ENCODE measurements at regions not wholly inside any gene's neighbourhood (a gene's known extent, or its start where the extent isn't known, plus 50 kb on each side); places are given as distances from the start of the nearest gene placed in this dataset.

DNA sequence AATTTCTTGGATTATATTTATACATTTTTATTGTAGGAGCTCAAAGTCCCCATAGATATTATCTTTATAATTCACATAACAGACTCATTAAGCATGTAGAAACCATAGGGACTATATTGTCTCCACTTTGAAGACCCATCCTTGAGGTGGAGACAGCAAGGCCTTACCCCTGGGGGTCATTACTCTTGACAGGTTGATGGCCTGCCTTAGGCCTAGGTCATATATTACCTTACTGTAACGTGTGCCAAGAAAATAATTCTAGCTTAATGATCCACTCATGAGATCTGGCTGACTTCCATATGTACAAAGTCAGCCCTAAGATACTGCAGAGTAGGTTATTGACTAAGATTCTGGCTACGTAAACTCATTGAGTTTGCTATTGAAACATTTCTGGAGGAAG is 65.4 kb upstream of the GLS start (continued):
- no peak for TF ChIP-seq IKZF2 (IDR thresholded peaks at IDR 0.05)
- TF ChIP-seq, protein P1, sequence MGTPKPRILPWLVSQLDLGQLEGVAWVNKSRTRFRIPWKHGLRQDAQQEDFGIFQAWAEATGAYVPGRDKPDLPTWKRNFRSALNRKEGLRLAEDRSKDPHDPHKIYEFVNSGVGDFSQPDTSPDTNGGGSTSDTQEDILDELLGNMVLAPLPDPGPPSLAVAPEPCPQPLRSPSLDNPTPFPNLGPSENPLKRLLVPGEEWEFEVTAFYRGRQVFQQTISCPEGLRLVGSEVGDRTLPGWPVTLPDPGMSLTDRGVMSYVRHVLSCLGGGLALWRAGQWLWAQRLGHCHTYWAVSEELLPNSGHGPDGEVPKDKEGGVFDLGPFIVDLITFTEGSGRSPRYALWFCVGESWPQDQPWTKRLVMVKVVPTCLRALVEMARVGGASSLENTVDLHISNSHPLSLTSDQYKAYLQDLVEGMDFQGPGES (IDR thresholded peaks at IDR 0.05): no peak

GRCh38 chr2:190817082-190817481 is 63.5 kb upstream of the GLS start:
- POLR2A ChIA-PET: no interaction called here
- BruUV-seq (replicated peaks): no TSS peak
- intact Hi-C loops (cut with micrococcal nuclease; ENCODE audit: unreplicated experiment) (no loop called here), in situ Hi-C loops (cut with MboI) (no loop called here)
- no peaks in the 10 kb centered on the region for H4K20me1 ChIP-seq (ENCODE audit: control insufficient read depth, insufficient read depth)
- RAD21 ChIA-PET (ENCODE audit: unreplicated experiment): no interaction called here
- H3K27me3 ChIP-seq (replicated peaks in 1 of 2; ENCODE audit: control insufficient read depth in 2 of 2, insufficient read depth in 2 of 2, low read length in 1 of 2): no peaks in the 10 kb centered on the region; a peak in 1 of 4 replicates
- CTCF ChIA-PET: interaction anchor here (0.9 to 1.3 kb wide), 3 partner anchors 12 to 728 kb away, joined by 3 to 5 read pairs (median 3); no protein-coding TSS in a partner anchor
- no peak overlapping the region for H2AFZ ChIP-seq (ENCODE audit: control insufficient read depth, low read depth, low read length)
- H3K4me3 ChIP-seq: no peak overlapping the region
- no peaks in the 10 kb centered on the region for H3K4me1 ChIP-seq (ENCODE audit: control insufficient read depth, insufficient read depth, low read length)
- no peak overlapping the region for H3K4me2 ChIP-seq (ENCODE audit: control insufficient read depth, insufficient read depth)
- SMC1A ChIA-PET (ENCODE audit: uncharacterized antibody, unreplicated experiment): interaction anchor here (0.6 kb wide), 1 partner anchor 486 kb away, joined by 3 read pairs; no protein-coding TSS in a partner anchor
- H3K36me3 ChIP-seq (ENCODE audit: control insufficient read depth in 2 of 2, insufficient read depth in 2 of 2, low read length in 1 of 2): no peaks in the 10 kb centered on the region
- H3K9me3 ChIP-seq (replicated peaks; ENCODE audit: control insufficient read depth, insufficient read depth, low read length): no peaks in the 10 kb centered on the region
- FAIRE-seq (no peak), DNase-seq (ENCODE audit: low read depth, low spot score) (no peak), ATAC-seq (no peak)
- H3K79me2 ChIP-seq (ENCODE audit: control insufficient read depth, insufficient read depth, low read length): no peaks in the 10 kb centered on the region
- TF ChIP-seq POU2F2 (IDR thresholded peaks at IDR 0.05; ENCODE audit: borderline replicate concordance, low read depth, low read length) (no peak), CHD1 (IDR thresholded peaks at IDR 0.05; ENCODE audit: low read depth, low read length) (no peak), PAX5 (IDR thresholded peaks at IDR 0.05; ENCODE audit: borderline replicate concordance, low read depth, low read length) (no peak), CBX3 (IDR thresholded peaks at IDR 0.05; ENCODE audit: borderline replicate concordance, low read depth) (no peak), RCOR1 (conservative IDR thresholded peaks at IDR 0.05; ENCODE audit: low read depth, low read length) (no peak), SMC3 (IDR thresholded peaks at IDR 0.05; ENCODE audit: borderline replicate concordance, low read length) (no peak)
- TF ChIP-seq, protein P2, sequence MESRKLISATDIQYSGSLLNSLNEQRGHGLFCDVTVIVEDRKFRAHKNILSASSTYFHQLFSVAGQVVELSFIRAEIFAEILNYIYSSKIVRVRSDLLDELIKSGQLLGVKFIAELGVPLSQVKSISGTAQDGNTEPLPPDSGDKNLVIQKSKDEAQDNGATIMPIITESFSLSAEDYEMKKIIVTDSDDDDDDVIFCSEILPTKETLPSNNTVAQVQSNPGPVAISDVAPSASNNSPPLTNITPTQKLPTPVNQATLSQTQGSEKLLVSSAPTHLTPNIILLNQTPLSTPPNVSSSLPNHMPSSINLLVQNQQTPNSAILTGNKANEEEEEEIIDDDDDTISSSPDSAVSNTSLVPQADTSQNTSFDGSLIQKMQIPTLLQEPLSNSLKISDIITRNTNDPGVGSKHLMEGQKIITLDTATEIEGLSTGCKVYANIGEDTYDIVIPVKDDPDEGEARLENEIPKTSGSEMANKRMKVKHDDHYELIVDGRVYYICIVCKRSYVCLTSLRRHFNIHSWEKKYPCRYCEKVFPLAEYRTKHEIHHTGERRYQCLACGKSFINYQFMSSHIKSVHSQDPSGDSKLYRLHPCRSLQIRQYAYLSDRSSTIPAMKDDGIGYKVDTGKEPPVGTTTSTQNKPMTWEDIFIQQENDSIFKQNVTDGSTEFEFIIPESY (IDR thresholded peaks at IDR 0.05): no peak
- TF ChIP-seq, protein P3, sequence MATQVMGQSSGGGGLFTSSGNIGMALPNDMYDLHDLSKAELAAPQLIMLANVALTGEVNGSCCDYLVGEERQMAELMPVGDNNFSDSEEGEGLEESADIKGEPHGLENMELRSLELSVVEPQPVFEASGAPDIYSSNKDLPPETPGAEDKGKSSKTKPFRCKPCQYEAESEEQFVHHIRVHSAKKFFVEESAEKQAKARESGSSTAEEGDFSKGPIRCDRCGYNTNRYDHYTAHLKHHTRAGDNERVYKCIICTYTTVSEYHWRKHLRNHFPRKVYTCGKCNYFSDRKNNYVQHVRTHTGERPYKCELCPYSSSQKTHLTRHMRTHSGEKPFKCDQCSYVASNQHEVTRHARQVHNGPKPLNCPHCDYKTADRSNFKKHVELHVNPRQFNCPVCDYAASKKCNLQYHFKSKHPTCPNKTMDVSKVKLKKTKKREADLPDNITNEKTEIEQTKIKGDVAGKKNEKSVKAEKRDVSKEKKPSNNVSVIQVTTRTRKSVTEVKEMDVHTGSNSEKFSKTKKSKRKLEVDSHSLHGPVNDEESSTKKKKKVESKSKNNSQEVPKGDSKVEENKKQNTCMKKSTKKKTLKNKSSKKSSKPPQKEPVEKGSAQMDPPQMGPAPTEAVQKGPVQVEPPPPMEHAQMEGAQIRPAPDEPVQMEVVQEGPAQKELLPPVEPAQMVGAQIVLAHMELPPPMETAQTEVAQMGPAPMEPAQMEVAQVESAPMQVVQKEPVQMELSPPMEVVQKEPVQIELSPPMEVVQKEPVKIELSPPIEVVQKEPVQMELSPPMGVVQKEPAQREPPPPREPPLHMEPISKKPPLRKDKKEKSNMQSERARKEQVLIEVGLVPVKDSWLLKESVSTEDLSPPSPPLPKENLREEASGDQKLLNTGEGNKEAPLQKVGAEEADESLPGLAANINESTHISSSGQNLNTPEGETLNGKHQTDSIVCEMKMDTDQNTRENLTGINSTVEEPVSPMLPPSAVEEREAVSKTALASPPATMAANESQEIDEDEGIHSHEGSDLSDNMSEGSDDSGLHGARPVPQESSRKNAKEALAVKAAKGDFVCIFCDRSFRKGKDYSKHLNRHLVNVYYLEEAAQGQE (IDR thresholded peaks at IDR 0.05; ENCODE audit: low read depth, low read length): no peak
- TF ChIP-seq, protein P4, sequence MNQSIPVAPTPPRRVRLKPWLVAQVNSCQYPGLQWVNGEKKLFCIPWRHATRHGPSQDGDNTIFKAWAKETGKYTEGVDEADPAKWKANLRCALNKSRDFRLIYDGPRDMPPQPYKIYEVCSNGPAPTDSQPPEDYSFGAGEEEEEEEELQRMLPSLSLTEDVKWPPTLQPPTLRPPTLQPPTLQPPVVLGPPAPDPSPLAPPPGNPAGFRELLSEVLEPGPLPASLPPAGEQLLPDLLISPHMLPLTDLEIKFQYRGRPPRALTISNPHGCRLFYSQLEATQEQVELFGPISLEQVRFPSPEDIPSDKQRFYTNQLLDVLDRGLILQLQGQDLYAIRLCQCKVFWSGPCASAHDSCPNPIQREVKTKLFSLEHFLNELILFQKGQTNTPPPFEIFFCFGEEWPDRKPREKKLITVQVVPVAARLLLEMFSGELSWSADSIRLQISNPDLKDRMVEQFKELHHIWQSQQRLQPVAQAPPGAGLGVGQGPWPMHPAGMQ (IDR thresholded peaks at IDR 0.05; ENCODE audit: borderline replicate concordance): no peak
- H3K9ac ChIP-seq (ENCODE audit: control insufficient read depth, insufficient read depth, low read length): no peak overlapping the region
- no peak overlapping the region for H3K27ac ChIP-seq (ENCODE audit: control insufficient read depth, insufficient read depth)
